ENCODE measurements at regions not wholly inside any gene's neighbourhood (a gene's known extent, or its start where the extent isn't known, plus 50 kb on each side); places are given as distances from the start of the nearest gene placed in this dataset.

GRCh38 chr5:133688391-133688790 is 76.0 kb upstream of the FSTL4 start:
- H3K9me3 Mint-ChIP-seq (ENCODE audit: low read depth) = no peaks in the 10 kb centered on the region
- TF ChIP-seq CTCF (IDR thresholded peaks at IDR 0.05) = no peak
- no peaks in the 10 kb centered on the region for H3K36me3 Mint-ChIP-seq (ENCODE audit: low read depth)
- H3K27ac Mint-ChIP-seq (ENCODE audit: unreplicated experiment) = no peak overlapping the region
- no peak for DNase-seq (ENCODE audit: low spot score)
- peaks cover 29% of the 10 kb centered on the region for H3K27me3 Mint-ChIP-seq (ENCODE audit: low read depth)
- no peak overlapping the region for H3K4me3 Mint-ChIP-seq (ENCODE audit: unreplicated experiment)
- H3K4me1 Mint-ChIP-seq (ENCODE audit: low read depth) = no peaks in the 10 kb centered on the region

DNA sequence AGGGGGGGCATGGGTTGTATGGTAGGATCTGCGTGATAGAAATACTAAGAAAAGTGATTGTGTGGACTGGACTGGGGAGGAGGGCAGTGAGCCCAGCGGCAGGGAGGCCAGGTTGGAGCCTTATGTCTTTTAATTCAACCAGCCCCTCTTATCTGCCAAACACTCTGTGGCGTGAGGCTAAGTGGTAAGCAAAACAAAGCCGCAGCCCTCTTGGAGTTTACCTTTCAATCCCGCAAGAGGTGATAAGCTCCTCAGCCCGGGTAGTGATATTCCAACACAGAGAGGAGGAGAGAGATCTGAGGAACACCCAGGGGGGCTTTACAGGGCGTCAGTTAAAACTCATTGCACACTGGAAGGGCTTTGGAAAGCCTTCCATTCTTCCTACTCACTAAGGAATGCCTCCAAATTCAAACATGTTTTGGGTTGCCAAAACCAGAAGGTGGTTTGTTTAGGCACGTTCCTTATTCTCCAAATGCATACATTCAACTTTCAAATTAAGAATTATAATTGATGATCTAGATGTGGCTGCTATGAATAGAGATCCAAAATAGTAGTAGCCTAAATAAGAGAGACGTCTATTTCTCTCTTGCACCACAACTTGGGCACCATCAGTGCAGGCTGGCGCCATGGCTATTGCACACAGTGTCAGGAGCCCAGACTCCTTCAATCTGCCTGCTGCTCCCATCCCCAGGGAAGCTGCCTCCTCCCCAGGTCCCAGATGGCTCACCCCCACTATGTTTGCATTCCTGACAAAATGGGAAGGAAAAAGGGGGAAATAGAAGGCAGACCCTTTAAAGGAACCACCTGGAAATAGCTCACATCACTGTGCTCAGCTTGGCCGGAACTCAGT is 75.1 kb upstream of the FSTL4 start:
- peaks cover 23% of the 10 kb centered on the region for H3K27me3 Mint-ChIP-seq (ENCODE audit: low read depth)
- no peaks in the 10 kb centered on the region for H3K4me1 Mint-ChIP-seq (ENCODE audit: low read depth)
- no peak overlapping the region for H3K27ac Mint-ChIP-seq (ENCODE audit: unreplicated experiment)
- no peak for TF ChIP-seq CTCF (IDR thresholded peaks at IDR 0.05)
- no peaks in the 10 kb centered on the region for H3K9me3 Mint-ChIP-seq (ENCODE audit: low read depth)
- no peaks in the 10 kb centered on the region for H3K36me3 Mint-ChIP-seq (ENCODE audit: low read depth)
- H3K4me3 Mint-ChIP-seq (ENCODE audit: unreplicated experiment) = no peak overlapping the region
- no peak for DNase-seq (ENCODE audit: low spot score)

DNA sequence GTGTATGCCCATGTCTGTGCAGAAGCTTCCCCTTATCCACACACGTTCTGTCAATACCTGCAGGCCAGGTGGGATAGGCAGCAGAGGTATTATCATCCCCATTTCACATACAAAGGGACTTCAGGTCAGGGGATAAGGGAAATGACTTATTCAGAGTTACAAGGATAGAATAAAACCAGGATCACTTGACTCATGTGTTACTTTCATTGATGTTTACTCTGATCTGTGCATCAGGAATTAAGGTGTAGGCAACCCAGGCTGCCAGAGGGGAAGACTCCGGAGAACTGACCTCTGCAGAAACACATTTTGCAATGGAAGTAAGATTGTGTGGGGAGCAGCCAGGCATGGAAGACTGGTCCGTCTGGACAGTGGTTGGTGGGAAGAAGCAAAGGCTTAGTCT is 74.2 kb upstream of the FSTL4 start:
- Mint-ChIP-seq H3K27me3 (ENCODE audit: low read depth) (peaks cover 16% of the 10 kb centered on the region), H3K27ac (ENCODE audit: unreplicated experiment) (no peak overlapping the region), H3K4me3 (ENCODE audit: unreplicated experiment) (no peak overlapping the region), H3K36me3 (ENCODE audit: low read depth) (no peaks in the 10 kb centered on the region), H3K9me3 (ENCODE audit: low read depth) (no peaks in the 10 kb centered on the region), H3K4me1 (ENCODE audit: low read depth) (no peaks in the 10 kb centered on the region)
- DNase-seq (ENCODE audit: low spot score) = no peak
- no peak for TF ChIP-seq CTCF (IDR thresholded peaks at IDR 0.05)

DNA sequence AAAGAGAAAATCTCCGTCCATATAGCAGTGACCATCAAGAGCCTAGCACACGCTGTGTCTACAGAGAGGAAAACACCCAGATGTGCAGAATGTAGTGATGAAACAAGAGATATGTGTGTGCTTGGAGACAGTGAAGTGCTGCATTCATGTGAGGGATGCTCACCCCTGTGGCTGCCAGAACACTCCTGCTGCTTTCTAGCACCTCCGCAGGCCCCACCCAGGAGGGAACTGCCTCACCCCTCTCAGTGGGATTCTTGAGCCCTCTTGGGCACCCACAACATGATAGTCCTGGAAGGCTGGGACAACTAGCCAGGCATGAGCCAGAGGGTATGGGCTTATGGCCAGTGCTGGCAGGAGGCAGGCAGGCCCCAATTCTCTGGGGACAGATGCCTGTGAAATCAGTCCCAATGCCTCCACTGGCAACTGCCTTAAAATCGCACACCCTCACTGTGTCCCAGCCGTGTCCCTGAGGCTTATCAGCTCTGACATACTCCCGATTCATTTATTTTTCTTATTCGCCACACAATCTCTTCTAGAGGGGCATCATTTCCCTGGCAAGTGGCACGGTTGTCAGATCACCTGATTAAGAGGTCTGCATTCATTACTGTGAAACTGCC is 73.2 kb upstream of the FSTL4 start:
- no peaks in the 10 kb centered on the region for H3K9me3 Mint-ChIP-seq (ENCODE audit: low read depth)
- no peak overlapping the region for H3K27ac Mint-ChIP-seq (ENCODE audit: unreplicated experiment)
- H3K36me3 Mint-ChIP-seq (ENCODE audit: low read depth) = no peaks in the 10 kb centered on the region
- H3K27me3 Mint-ChIP-seq (ENCODE audit: low read depth) = peaks cover 11% of the 10 kb centered on the region
- no peak overlapping the region for H3K4me3 Mint-ChIP-seq (ENCODE audit: unreplicated experiment)
- H3K4me1 Mint-ChIP-seq (ENCODE audit: low read depth) = no peaks in the 10 kb centered on the region
- peak; percentile 52 for DNase-seq (ENCODE audit: low spot score)
- no peak for TF ChIP-seq CTCF (IDR thresholded peaks at IDR 0.05)

DNA sequence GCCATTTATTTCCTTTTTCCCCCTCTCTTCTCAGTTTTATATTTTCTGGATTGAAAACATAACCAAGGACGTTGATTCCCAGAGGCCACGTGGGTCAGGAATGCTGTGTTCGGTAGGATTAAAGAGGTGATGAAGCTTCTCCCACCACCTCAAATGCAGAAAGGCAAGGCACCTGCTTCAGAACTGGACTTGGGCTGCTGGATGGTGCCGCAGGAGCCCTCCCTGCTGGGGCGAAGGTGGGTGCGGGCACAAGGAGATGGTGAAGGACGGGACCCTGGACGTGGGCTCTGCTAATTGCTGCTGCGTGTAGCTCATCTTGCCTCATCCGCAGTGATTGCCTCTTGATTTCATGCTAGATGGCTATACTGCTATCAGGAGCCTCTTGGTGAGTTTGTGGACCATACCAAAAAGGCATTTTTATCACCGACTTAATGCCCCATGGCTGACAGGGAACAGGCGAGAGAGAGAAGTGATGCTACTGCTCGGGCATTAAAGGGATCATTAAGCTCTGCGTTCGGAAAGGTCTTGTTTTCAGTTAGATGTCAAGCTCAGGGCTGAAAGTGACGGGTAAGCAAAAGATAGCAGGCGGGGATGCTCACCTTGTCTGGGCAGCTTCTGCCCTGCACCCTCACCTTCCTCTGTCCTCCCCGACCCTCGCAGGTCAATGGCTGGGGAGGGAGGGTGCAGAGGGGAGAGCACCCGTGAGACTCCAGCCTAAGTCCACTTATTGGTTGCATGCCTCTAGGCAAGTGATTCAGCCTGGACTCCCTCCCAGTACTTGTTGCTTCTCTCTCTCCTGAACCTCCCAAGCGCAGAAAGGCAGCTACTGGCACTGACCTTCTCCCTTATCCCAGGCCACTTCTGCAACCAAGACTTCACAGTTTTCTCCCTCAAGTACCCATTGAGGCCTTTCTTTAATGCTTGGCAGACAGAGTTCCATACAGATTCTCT is 71.6 kb upstream of the FSTL4 start:
- H3K27ac Mint-ChIP-seq (ENCODE audit: unreplicated experiment) = no peak overlapping the region
- no peaks in the 10 kb centered on the region for H3K4me1 Mint-ChIP-seq (ENCODE audit: low read depth)
- H3K36me3 Mint-ChIP-seq (ENCODE audit: low read depth) = no peaks in the 10 kb centered on the region
- no peak for TF ChIP-seq CTCF (IDR thresholded peaks at IDR 0.05)
- peaks cover 4% of the 10 kb centered on the region for H3K27me3 Mint-ChIP-seq (ENCODE audit: low read depth)
- peak; percentile 44 for DNase-seq (ENCODE audit: low spot score)
- H3K9me3 Mint-ChIP-seq (ENCODE audit: low read depth) = no peaks in the 10 kb centered on the region
- no peak overlapping the region for H3K4me3 Mint-ChIP-seq (ENCODE audit: unreplicated experiment)

Data from chondrocyte (in vitro differentiated cells).